ENCODE measurements at regions not wholly inside any gene's neighbourhood (a gene's known extent, or its start where the extent isn't known, plus 50 kb on each side); places are given as distances from the start of the nearest gene placed in this dataset.

GRCh38 chr6:1100269-1100668, 211.6 kb upstream of the FOXQ1 start:
- TF ChIP-seq POLR2AphosphoS5 (IDR thresholded peaks at IDR 0.05) = no peak
- TF ChIP-seq CTCF (IDR thresholded peaks at IDR 0.05) = no peak
